Adipocyte (in vitro differentiated cells): ENCODE measurements at regions not wholly inside any gene's neighbourhood (a gene's known extent, or its start where the extent isn't known, plus 50 kb on each side); places are given as distances from the start of the nearest gene placed in this dataset.

Experiments used
- DNase-seq: peaks from one replicate; pipeline ENCODE4 v3.0.0-alpha.2; 2015; ENCODE audit warnings: low read depth
- H3K27me3 ChIP-seq: replicated peaks from 2 replicates; pipeline ENCODE4 v1.7.0; 2013; ENCODE audit warnings: mild to moderate bottlenecking, low read length, moderate library complexity; ENCODE audit not compliant: control insufficient read depth, insufficient read depth
- H3K36me3 ChIP-seq: 2 replicates; pipeline ENCODE4 v1.7.0; 2013; ENCODE audit warnings: low read length, mild to moderate bottlenecking, moderate library complexity; ENCODE audit not compliant: control insufficient read depth, insufficient read depth, severe bottlenecking
- H3K4me1 ChIP-seq: 2 replicates; pipeline ENCODE4 v1.7.0; 2013; ENCODE audit warnings: mild to moderate bottlenecking, low read length, moderate library complexity; ENCODE audit not compliant: control insufficient read depth, insufficient read depth
- H3K4me3 ChIP-seq: 2 replicates; pipeline ENCODE4 v1.7.0; 2013; ENCODE audit warnings: mild to moderate bottlenecking, low read length, moderate library complexity
- H3K9ac ChIP-seq: 2 replicates; pipeline ENCODE4 v1.7.0; 2013; ENCODE audit warnings: mild to moderate bottlenecking, low read length, moderate library complexity
- H3K9me3 ChIP-seq: 2 replicates; pipeline ENCODE4 v1.7.0; 2013; ENCODE audit warnings: mild to moderate bottlenecking, low read length, moderate library complexity; ENCODE audit not compliant: control insufficient read depth

GRCh38 chr22:34502821-34503220, 563.1 kb upstream of the ISX start:
- DNase-seq: no peak
- Histone ChIP-seq H3K9me3 (no peaks in the 10 kb centered on the region), H3K4me1 (no peaks in the 10 kb centered on the region), H3K4me3 (no peak overlapping the region), H3K36me3 (no peaks in the 10 kb centered on the region), H3K9ac (no peak overlapping the region), H3K27me3 (no peaks in the 10 kb centered on the region)

- H3K9ac ChIP-seq: no peak overlapping the region
- no peaks in the 10 kb centered on the region for H3K4me1 ChIP-seq
Observed at GRCh38 chr22:34508797-34509196, 557.2 kb upstream of the ISX start.

GRCh38 chr22:34526681-34527080, 539.3 kb upstream of the ISX start:
- Histone ChIP-seq H3K4me3 (no peak overlapping the region), H3K36me3 (no peaks in the 10 kb centered on the region), H3K4me1 (no peaks in the 10 kb centered on the region), H3K9ac (no peak overlapping the region), H3K27me3 (no peaks in the 10 kb centered on the region), H3K9me3 (no peaks in the 10 kb centered on the region)
- no peak for DNase-seq

More at GRCh38 chr22:34508797-34509196, 557.2 kb upstream of the ISX start:
- DNase-seq: no peak
- Histone ChIP-seq H3K9me3 (peaks cover 5% of the 10 kb centered on the region), H3K4me3 (no peak overlapping the region), H3K36me3 (no peaks in the 10 kb centered on the region), H3K27me3 (no peaks in the 10 kb centered on the region)

GRCh38 chr22:34534101-34534500, 531.9 kb upstream of the ISX start:
- H3K36me3 ChIP-seq: no peaks in the 10 kb centered on the region
- H3K4me1 ChIP-seq: no peaks in the 10 kb centered on the region
- peaks cover 5% of the 10 kb centered on the region for H3K9me3 ChIP-seq
- H3K9ac ChIP-seq: no peak overlapping the region
- no peak for DNase-seq
- H3K4me3 ChIP-seq: no peak overlapping the region
- H3K27me3 ChIP-seq: no peaks in the 10 kb centered on the region

- H3K36me3 ChIP-seq: no peaks in the 10 kb centered on the region
- no peaks in the 10 kb centered on the region for H3K4me1 ChIP-seq
- no peaks in the 10 kb centered on the region for H3K9me3 ChIP-seq
- H3K27me3 ChIP-seq: no peaks in the 10 kb centered on the region
- DNase-seq: no peak
- no peak overlapping the region for H3K9ac ChIP-seq
- H3K4me3 ChIP-seq: no peak overlapping the region
Observed at GRCh38 chr22:34567367-34567766, 498.6 kb upstream of the ISX start.

GRCh38 chr22:34570408-34570807, 495.6 kb upstream of the ISX start:
- H3K36me3 ChIP-seq: no peaks in the 10 kb centered on the region
- no peak overlapping the region for H3K4me3 ChIP-seq
- no peaks in the 10 kb centered on the region for H3K9me3 ChIP-seq
- DNase-seq: no peak
- no peaks in the 10 kb centered on the region for H3K27me3 ChIP-seq
- H3K9ac ChIP-seq: no peak overlapping the region
- no peaks in the 10 kb centered on the region for H3K4me1 ChIP-seq

GRCh38 chr22:34579519-34579918, 486.4 kb upstream of the ISX start:
- no peaks in the 10 kb centered on the region for H3K27me3 ChIP-seq
- H3K4me1 ChIP-seq: no peaks in the 10 kb centered on the region
- H3K9ac ChIP-seq: no peak overlapping the region
- DNase-seq: no peak
- no peaks in the 10 kb centered on the region for H3K9me3 ChIP-seq
- H3K4me3 ChIP-seq: no peak overlapping the region
- H3K36me3 ChIP-seq: no peaks in the 10 kb centered on the region

GRCh38 chr22:34587357-34588356, 478.3 kb upstream of the ISX start:
- DNase-seq: no peak
- H3K4me1 ChIP-seq: no peaks in the 10 kb centered on the region
- no peaks in the 10 kb centered on the region for H3K36me3 ChIP-seq
- H3K9me3 ChIP-seq: no peaks in the 10 kb centered on the region
- H3K9ac ChIP-seq: no peak overlapping the region
- H3K27me3 ChIP-seq: no peaks in the 10 kb centered on the region
- no peak overlapping the region for H3K4me3 ChIP-seq

GRCh38 chr22:34588871-34589545, 476.9 kb upstream of the ISX start:
- H3K4me3 ChIP-seq: no peak overlapping the region

GRCh38 chr22:34592123-34592740, 473.7 kb upstream of the ISX start:
- H3K27me3 ChIP-seq: no peaks in the 10 kb centered on the region
- H3K4me3 ChIP-seq: no peak overlapping the region
- H3K9me3 ChIP-seq: no peaks in the 10 kb centered on the region
- DNase-seq: no peak
- no peak overlapping the region for H3K9ac ChIP-seq
- no peaks in the 10 kb centered on the region for H3K36me3 ChIP-seq
- H3K4me1 ChIP-seq: no peaks in the 10 kb centered on the region

More at GRCh38 chr22:34588871-34589545, 476.9 kb upstream of the ISX start:
- no peak overlapping the region for H3K9ac ChIP-seq
- no peaks in the 10 kb centered on the region for H3K27me3 ChIP-seq
- no peaks in the 10 kb centered on the region for H3K9me3 ChIP-seq
- no peaks in the 10 kb centered on the region for H3K36me3 ChIP-seq
- DNase-seq: no peak
- H3K4me1 ChIP-seq: no peaks in the 10 kb centered on the region

- H3K27me3 ChIP-seq: no peaks in the 10 kb centered on the region
- no peaks in the 10 kb centered on the region for H3K36me3 ChIP-seq
- no peak for DNase-seq
- no peak overlapping the region for H3K9ac ChIP-seq
- H3K4me3 ChIP-seq: no peak overlapping the region
- H3K4me1 ChIP-seq: no peaks in the 10 kb centered on the region
- no peaks in the 10 kb centered on the region for H3K9me3 ChIP-seq
Observed at GRCh38 chr22:34599567-34599966, 466.4 kb upstream of the ISX start.
